ENCODE measurements at regions not wholly inside any gene's neighbourhood (a gene's known extent, or its start where the extent isn't known, plus 50 kb on each side); places are given as distances from the start of the nearest gene placed in this dataset.
"Not testable (repeated sequence)": the region's sequence is repeated elsewhere in the genome, so short reads cannot be mapped to it uniquely, and the experiment has no call there.

GRCh38 chr3:101913168-101913567 is 63.9 kb downstream of the NFKBIZ start:
- ATAC-seq (no peak), DNase-seq (no peak)
- intact Hi-C loops (cut with micrococcal nuclease) = no loop called here

- ATAC-seq; intact Hi-C loops (cut with micrococcal nuclease); DNase-seq: not testable (repeated sequence)
These were observed 68.4 kb downstream of the NFKBIZ start for GRCh38 chr3:101917761-101918160.

- intact Hi-C loops (cut with micrococcal nuclease); DNase-seq; ATAC-seq: not testable (repeated sequence)
These were observed 72.9 kb downstream of the NFKBIZ start for GRCh38 chr3:101922151-101922725.

GRCh38 chr3:101924621-101925020 is 75.3 kb downstream of the NFKBIZ start:
- ATAC-seq; intact Hi-C loops (cut with micrococcal nuclease): not testable (repeated sequence)

GRCh38 chr3:101925124-101925523 is 75.8 kb downstream of the NFKBIZ start:
- intact Hi-C loops (cut with micrococcal nuclease); DNase-seq; ATAC-seq: not testable (repeated sequence)

More at GRCh38 chr3:101924621-101925020, 75.3 kb downstream of the NFKBIZ start:
- DNase-seq = not testable (repeated sequence)

- intact Hi-C loops (cut with micrococcal nuclease) = no loop called here
- ATAC-seq = no peak
These were observed 76.2 kb downstream of the NFKBIZ start for GRCh38 chr3:101925564-101925963.

GRCh38 chr3:101926594-101927105 is 77.3 kb downstream of the NFKBIZ start:
- intact Hi-C loops (cut with micrococcal nuclease) = no loop called here
- DNase-seq = no peak
- ATAC-seq = peak; percentile 35

More at GRCh38 chr3:101925564-101925963, 76.2 kb downstream of the NFKBIZ start:
- no peak for DNase-seq

- intact Hi-C loops (cut with micrococcal nuclease) = no loop called here
- ATAC-seq (no peak), DNase-seq (no peak)
These were observed 79.6 kb downstream of the NFKBIZ start for GRCh38 chr3:101928890-101929289.

GRCh38 chr3:101931081-101931480 is 81.8 kb downstream of the NFKBIZ start:
- ATAC-seq (no peak), DNase-seq (no peak)
- intact Hi-C loops (cut with micrococcal nuclease) = no loop called here

- intact Hi-C loops (cut with micrococcal nuclease) = no loop called here
- ATAC-seq = no peak
- DNase-seq = no peak
These were observed 83.2 kb downstream of the NFKBIZ start for GRCh38 chr3:101932326-101933068.

GRCh38 chr3:101936419-101937356 is 87.4 kb downstream of the NFKBIZ start:
- peak; percentile 65 for ATAC-seq
- intact Hi-C loops (cut with micrococcal nuclease) = no loop called here

GRCh38 chr3:101938262-101938847 is 89.0 kb downstream of the NFKBIZ start:
- DNase-seq = no peak
- intact Hi-C loops (cut with micrococcal nuclease) = no loop called here
- no peak for ATAC-seq

More at GRCh38 chr3:101936419-101937356, 87.4 kb downstream of the NFKBIZ start:
- DNase-seq = no peak

- DNase-seq (no peak), ATAC-seq (no peak)
- intact Hi-C loops (cut with micrococcal nuclease) = no loop called here
These were observed 90.2 kb downstream of the NFKBIZ start for GRCh38 chr3:101939361-101940049.

- intact Hi-C loops (cut with micrococcal nuclease) = no loop called here
- ATAC-seq = peak; percentile 94
- DNase-seq = peak; percentile 74
These were observed 91.4 kb downstream of the NFKBIZ start for GRCh38 chr3:101940521-101941317.

GRCh38 chr3:101941318-101942040 is 92.2 kb downstream of the NFKBIZ start:
- ATAC-seq (no peak), DNase-seq (no peak)
- intact Hi-C loops (cut with micrococcal nuclease) = no loop called here

- ATAC-seq = no peak
- no peak for DNase-seq
- intact Hi-C loops (cut with micrococcal nuclease) = no loop called here
These were observed 93.0 kb downstream of the NFKBIZ start for GRCh38 chr3:101942356-101942755.

GRCh38 chr3:101943029-101943428 is 93.7 kb downstream of the NFKBIZ start:
- ATAC-seq (no peak), DNase-seq (no peak)
- intact Hi-C loops (cut with micrococcal nuclease) = no loop called here
